CD14-positive monocyte (primary cell): ENCODE measurements at regions not wholly inside any gene's neighbourhood (a gene's known extent, or its start where the extent isn't known, plus 50 kb on each side); places are given as distances from the start of the nearest gene placed in this dataset.

Source experiments
- DNase-seq, 3 donors: peaks; one replicate each; pipeline ENCODE4 v3.0.0-alpha.2; 2011 to 2022
- H2AFZ ChIP-seq: 2 replicates; pipeline ENCODE4 v1.6.0; 2012; ENCODE audit warnings: mild to moderate bottlenecking, low read depth, low read length, inconsistent platforms; ENCODE audit not compliant: insufficient read depth, poor library complexity, severe bottlenecking
- H3K27ac ChIP-seq, 2 donors: 1 replicate in 1 of 2; 2 replicates in 1 of 2; pipeline ENCODE4 v1.5.1; 2012 to 2013; ENCODE audit warnings: low read length in 2 of 2, control low read depth in 1 of 2, inconsistent platforms in 1 of 2, low read depth in 1 of 2, mild to moderate bottlenecking in 1 of 2
- H3K27me3 ChIP-seq, 2 donors: one replicate each; pipeline versions ENCODE4 v1.6.0 to v1.6.1; 2011 to 2013; ENCODE audit warnings: low read length in 2 of 2; ENCODE audit not compliant: control insufficient read depth in 2 of 2, insufficient read depth in 2 of 2
- H3K36me3 ChIP-seq, 2 donors: replicated peaks in 1 of 2; 1 replicate in 1 of 2; 2 replicates in 1 of 2; pipeline versions ENCODE4 v1.5.1 to v1.6.1; 2012 to 2013; ENCODE audit warnings: low read length in 2 of 2, control low read depth in 1 of 2, inconsistent platforms in 1 of 2, mild to moderate bottlenecking in 1 of 2; ENCODE audit not compliant: insufficient read depth in 2 of 2, control insufficient read depth in 1 of 2
- H3K4me1 ChIP-seq, 2 donors: 1 replicate in 1 of 2; 2 replicates in 1 of 2; pipeline versions ENCODE4 v1.5.1 to v1.6.1; 2012 to 2013; ENCODE audit warnings: low read length in 2 of 2, control low read depth in 1 of 2, inconsistent platforms in 1 of 2, mild to moderate bottlenecking in 1 of 2, moderate library complexity in 1 of 2; ENCODE audit not compliant: insufficient read depth in 2 of 2, control insufficient read depth in 1 of 2
- H3K4me2 ChIP-seq: replicated peaks from 2 replicates; pipeline ENCODE3; 2012; ENCODE audit warnings: low read length, moderate library complexity, mild to moderate bottlenecking; ENCODE audit not compliant: poor library complexity, severe bottlenecking; ENCODE audit errors: extremely low read depth
- H3K4me3 ChIP-seq, 3 experiments: fragments of 200-600 bp in 1 of 3; sonication (generic) in 1 of 3; replicated peaks in 1 of 3; 1 replicate in 2 of 3; 2 replicates in 1 of 3; pipeline ENCODE4 v1.5.1; 2011 to 2013; ENCODE audit warnings: low read length in 3 of 3, mild to moderate bottlenecking in 3 of 3, control low read depth in 2 of 3, low read depth in 2 of 3, inconsistent platforms in 1 of 3, moderate library complexity in 1 of 3
- H3K79me2 ChIP-seq: 2 replicates; pipeline ENCODE4 v1.6.0; 2012; ENCODE audit warnings: mild to moderate bottlenecking, control low read depth, inconsistent platforms, low read length, moderate library complexity; ENCODE audit not compliant: insufficient read depth
- H3K9ac ChIP-seq: 2 replicates; pipeline ENCODE4 v1.6.0; 2017; ENCODE audit warnings: low read length, mild to moderate bottlenecking; ENCODE audit not compliant: insufficient read depth, poor library complexity, severe bottlenecking
- H3K9me3 ChIP-seq, 2 donors: replicated peaks in 1 of 2; 1 replicate in 1 of 2; 2 replicates in 1 of 2; pipeline versions ENCODE4 v1.5.1 to v1.6.1; 2012 to 2013; ENCODE audit warnings: low read length in 2 of 2, control low read depth in 1 of 2; ENCODE audit not compliant: control insufficient read depth in 1 of 2, insufficient read depth in 1 of 2
- H4K20me1 ChIP-seq: 2 replicates; pipeline ENCODE4 v1.6.0; 2012; ENCODE audit warnings: mild to moderate bottlenecking, low read length, control low read depth, moderate library complexity; ENCODE audit not compliant: insufficient read depth
- H3K27ac Mint-ChIP-seq, 7 donors: one replicate each; pipeline ENCODE4 v1.8.0; 2020; ENCODE audit warnings: mild to moderate bottlenecking in 7 of 7, mixed read lengths in 7 of 7, moderate library complexity in 6 of 7, inconsistent platforms in 2 of 7
- H3K27me3 Mint-ChIP-seq, 3 donors: one replicate each; pipeline ENCODE4 v1.8.0; 2021 to 2022; ENCODE audit warnings: low read depth in 3 of 3, mild to moderate bottlenecking in 3 of 3, mixed read lengths in 3 of 3, moderate library complexity in 3 of 3, inconsistent platforms in 1 of 3
- H3K36me3 Mint-ChIP-seq, 2 donors: one replicate each; pipeline ENCODE4 v1.8.0; 2020; ENCODE audit warnings: mixed read lengths in 2 of 2, inconsistent platforms in 1 of 2, mild to moderate bottlenecking in 1 of 2
- H3K4me1 Mint-ChIP-seq: one replicate; pipeline ENCODE4 v1.8.0; 2020; ENCODE audit warnings: mild to moderate bottlenecking, mixed read lengths
- H3K4me3 Mint-ChIP-seq, 2 donors: one replicate each; pipeline ENCODE4 v1.8.0; 2020; ENCODE audit warnings: mild to moderate bottlenecking in 2 of 2, mixed read lengths in 2 of 2, moderate library complexity in 1 of 2
- H3K9me3 Mint-ChIP-seq, 7 donors: one replicate each; pipeline ENCODE4 v1.8.0; 2020 to 2022; ENCODE audit warnings: mixed read lengths in 7 of 7, mild to moderate bottlenecking in 6 of 7, moderate library complexity in 6 of 7, inconsistent platforms in 2 of 7
- CTCF ChIP-seq: fragments of 200-600 bp; IDR thresholded peaks from one replicate; pipeline ENCODE4 v1.8.0; 2022; ENCODE audit warnings: antibody characterized with exemption, mild to moderate bottlenecking
- WGBS: methylation state at CpG from one replicate; pipeline ENCODE4 v1.1.5; 2013; ENCODE audit warnings: missing lambda C conversion rate; ENCODE audit not compliant: insufficient coverage; 5-methylcytosine and 5-hydroxymethylcytosine counted together
- intact Hi-C, 2 donors: fragments of 100-400 bp; cut with micrococcal nuclease; formaldehyde crosslinking; loops; one replicate each; pipeline versions ENCODE4 v1.15.0 to v1.15.1; 2023

GRCh38 chr20:23143986-23144690, 58.0 kb upstream of the CD93 start:
- no peaks in the 10 kb centered on the region for H3K27me3 ChIP-seq
- H3K9me3 ChIP-seq, result no peaks in the 10 kb centered on the region
- no peak for TF ChIP-seq CTCF
- H3K4me1 ChIP-seq, result peaks cover 88 to 91% of the 10 kb centered on the region in 2 donors
- H3K4me2 ChIP-seq, result no peak overlapping the region
- intact Hi-C loops, result loop anchor here in 1 of 2 donors (2.0 kb wide), 1 partner anchor 13 kb away; no protein-coding TSS in a partner anchor
- peak overlapping the region; percentile 71 to 100 for H3K27ac ChIP-seq
- 100% methylated on average over 2 of the region's 8 CpGs for WGBS
- peaks cover 89% of the 10 kb centered on the region for H3K4me1 Mint-ChIP-seq
- no peaks in the 10 kb centered on the region for H4K20me1 ChIP-seq
- peak overlapping the region in 1 of 2 donors; percentile 31 for H3K4me3 Mint-ChIP-seq
- no peak overlapping the region for H3K4me3 ChIP-seq
- H2AFZ ChIP-seq, result no peak overlapping the region
- peaks cover 0 to 4% (median 0%) of the 10 kb centered on the region in 3 donors for H3K27me3 Mint-ChIP-seq
- H3K36me3 Mint-ChIP-seq, result peaks cover 9 to 12% of the 10 kb centered on the region in 2 donors
- no peaks in the 10 kb centered on the region for H3K9me3 Mint-ChIP-seq
- H3K9ac ChIP-seq, result peak overlapping the region; percentile 84
- H3K27ac Mint-ChIP-seq, result peak overlapping the region; percentile 95 to 100 (median 98)
- no peaks in the 10 kb centered on the region for H3K36me3 ChIP-seq
- no peak for DNase-seq
- no peaks in the 10 kb centered on the region for H3K79me2 ChIP-seq

DNA sequence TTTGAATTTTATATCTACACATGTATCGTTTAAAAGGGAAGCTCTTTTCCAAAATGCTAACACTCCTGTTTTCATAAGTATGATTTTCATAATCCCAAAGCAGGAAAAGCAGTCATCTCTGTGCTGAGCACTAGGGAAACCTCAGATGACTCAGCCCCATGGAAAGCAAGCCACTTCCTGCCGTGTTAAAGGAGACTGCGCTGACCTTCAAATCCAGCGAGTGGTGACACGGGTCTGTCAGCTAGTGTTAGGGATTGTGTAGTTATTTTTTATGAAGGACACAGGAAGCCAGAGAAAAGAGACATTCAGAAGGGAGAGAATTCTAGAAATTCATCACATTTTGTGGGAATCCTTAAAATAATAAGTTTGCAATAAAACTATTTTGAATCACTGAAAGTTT, 57.0 kb upstream of the CD93 start:
- Histone ChIP-seq H3K4me2 (no peak overlapping the region), H2AFZ (no peak overlapping the region), H3K4me1 (peaks cover 86 to 91% of the 10 kb centered on the region in 2 donors), H3K9me3 (no peaks in the 10 kb centered on the region), H3K27ac (peak overlapping the region; percentile 96 to 100), H3K9ac (peak overlapping the region; percentile 84), H3K36me3 (no peaks in the 10 kb centered on the region), H4K20me1 (no peaks in the 10 kb centered on the region), H3K27me3 (no peaks in the 10 kb centered on the region), H3K4me3 (no peak overlapping the region), H3K79me2 (no peaks in the 10 kb centered on the region)
- H3K4me1 Mint-ChIP-seq, result peaks cover 86% of the 10 kb centered on the region
- H3K36me3 Mint-ChIP-seq, result peaks cover 3 to 12% of the 10 kb centered on the region in 2 donors
- no peak for TF ChIP-seq CTCF
- intact Hi-C loops, result loop anchor here in 1 of 2 donors (2.0 kb wide), 1 partner anchor 14 kb away; no protein-coding TSS in a partner anchor
- DNase-seq, result peak; percentile 89 to 97 (median 97)
- peak overlapping the region; percentile 95 to 100 (median 98) for H3K27ac Mint-ChIP-seq
- peaks cover 0 to 6% (median 0%) of the 10 kb centered on the region in 3 donors for H3K27me3 Mint-ChIP-seq
- no peaks in the 10 kb centered on the region for H3K9me3 Mint-ChIP-seq
- 3% methylated on average over 4 of the region's 5 CpGs for WGBS
- peak overlapping the region in 1 of 2 donors; percentile 74 for H3K4me3 Mint-ChIP-seq
